ENCODE measurements at regions not wholly inside any gene's neighbourhood (a gene's known extent, or its start where the extent isn't known, plus 50 kb on each side); places are given as distances from the start of the nearest gene placed in this dataset.

GRCh38 chr5:143879646-143880045, 67.7 kb downstream of the HMHB1 start:
- FAIRE-seq (no peak), DNase-seq (ENCODE audit: low read depth) (peak; percentile 25)
- Histone ChIP-seq H3K4me3 (ENCODE audit: low read depth, low read length) (no peak overlapping the region), H3K27me3 (ENCODE audit: control insufficient read depth, insufficient read depth, low read length) (no peaks in the 10 kb centered on the region), H3K36me3 (ENCODE audit: control insufficient read depth, insufficient read depth, low read length) (no peaks in the 10 kb centered on the region)
- TF ChIP-seq CTCF (IDR thresholded peaks at IDR 0.05; ENCODE audit: insufficient read depth, low read length, severe bottlenecking), result no peak

GRCh38 chr5:143880178-143880577, 68.2 kb downstream of the HMHB1 start:
- DNase-seq (ENCODE audit: low read depth) (no peak), FAIRE-seq (no peak)
- no peak for TF ChIP-seq CTCF (IDR thresholded peaks at IDR 0.05; ENCODE audit: insufficient read depth, low read length, severe bottlenecking)
- H3K36me3 ChIP-seq (ENCODE audit: control insufficient read depth, insufficient read depth, low read length), result no peaks in the 10 kb centered on the region
- no peaks in the 10 kb centered on the region for H3K27me3 ChIP-seq (ENCODE audit: control insufficient read depth, insufficient read depth, low read length)
- no peak overlapping the region for H3K4me3 ChIP-seq (ENCODE audit: low read depth, low read length)

- TF ChIP-seq CTCF (IDR thresholded peaks at IDR 0.05; ENCODE audit: insufficient read depth, low read length, severe bottlenecking), result no peak
- no peak for DNase-seq (ENCODE audit: low read depth)
- H3K36me3 ChIP-seq (ENCODE audit: control insufficient read depth, insufficient read depth, low read length), result no peaks in the 10 kb centered on the region
- no peak for FAIRE-seq
- no peaks in the 10 kb centered on the region for H3K27me3 ChIP-seq (ENCODE audit: control insufficient read depth, insufficient read depth, low read length)
- H3K4me3 ChIP-seq (ENCODE audit: low read depth, low read length), result no peak overlapping the region
These were observed 70.6 kb downstream of the HMHB1 start for GRCh38 chr5:143882520-143882919.

GRCh38 chr5:143886096-143886495, 74.1 kb downstream of the HMHB1 start:
- H3K4me3 ChIP-seq (ENCODE audit: low read depth, low read length), result no peak overlapping the region
- DNase-seq (ENCODE audit: low read depth) (no peak), FAIRE-seq (no peak)
- H3K27me3 ChIP-seq (ENCODE audit: control insufficient read depth, insufficient read depth, low read length), result no peaks in the 10 kb centered on the region
- H3K36me3 ChIP-seq (ENCODE audit: control insufficient read depth, insufficient read depth, low read length), result no peaks in the 10 kb centered on the region
- no peak for TF ChIP-seq CTCF (IDR thresholded peaks at IDR 0.05; ENCODE audit: insufficient read depth, low read length, severe bottlenecking)

- Histone ChIP-seq H3K36me3 (ENCODE audit: control insufficient read depth, insufficient read depth, low read length) (no peaks in the 10 kb centered on the region), H3K27me3 (ENCODE audit: control insufficient read depth, insufficient read depth, low read length) (no peaks in the 10 kb centered on the region), H3K4me3 (ENCODE audit: low read depth, low read length) (no peak overlapping the region)
- FAIRE-seq (no peak), DNase-seq (ENCODE audit: low read depth) (peak; percentile 39)
- no peak for TF ChIP-seq CTCF (IDR thresholded peaks at IDR 0.05; ENCODE audit: insufficient read depth, low read length, severe bottlenecking)
These were observed 75.0 kb downstream of the HMHB1 start for GRCh38 chr5:143886651-143887638.
